ENCODE measurements at regions not wholly inside any gene's neighbourhood (a gene's known extent, or its start where the extent isn't known, plus 50 kb on each side); places are given as distances from the start of the nearest gene placed in this dataset.

DNA sequence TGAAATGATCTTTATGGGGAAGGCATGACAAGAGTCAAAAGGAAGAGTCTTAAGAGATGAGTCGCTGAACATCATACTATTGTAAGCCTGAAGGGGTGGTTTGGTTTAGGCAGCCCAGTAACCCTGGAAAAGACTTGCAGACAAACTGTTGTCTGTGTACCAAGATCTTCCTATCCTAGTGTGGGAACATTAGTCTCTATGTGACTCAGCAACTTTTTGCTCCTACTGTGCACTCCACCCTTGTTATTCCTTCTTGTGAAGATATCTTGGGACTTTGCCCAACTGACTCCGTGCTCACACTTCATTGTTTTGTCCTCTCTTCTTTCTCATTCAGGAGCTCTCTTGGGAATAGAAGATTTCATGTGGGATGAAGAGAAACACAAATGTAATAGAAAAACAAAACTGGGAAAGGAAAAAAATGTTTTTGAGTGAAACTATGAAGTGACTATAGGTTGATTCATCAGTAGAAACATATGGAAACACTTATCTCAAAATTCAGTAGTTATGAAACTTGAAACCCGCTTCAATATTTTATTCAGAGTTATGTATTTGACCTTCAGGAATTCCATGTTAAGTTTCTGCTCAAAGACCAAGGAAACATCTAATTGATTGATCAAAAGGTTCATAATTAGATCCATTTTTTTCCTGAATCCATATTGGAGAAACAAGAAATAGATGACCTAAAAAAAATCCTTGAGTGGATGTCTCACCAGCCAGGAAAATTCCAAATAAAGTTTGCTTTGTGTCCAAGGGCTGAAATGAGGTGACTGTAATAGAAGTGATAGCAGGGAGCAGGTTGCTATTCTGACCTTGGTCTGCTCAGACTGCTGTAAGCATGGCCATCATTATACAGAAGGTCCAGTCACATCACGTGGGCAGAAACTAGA, 67.2 kb downstream of the BTG1 start:
- intact Hi-C loops (cut with DNase I), result no loop called here
- H3K9ac ChIP-seq (ENCODE audit: low read depth in 2 of 2, low read length in 2 of 2), result no peak overlapping the region
- H3K9me3 ChIP-seq, result no peaks in the 10 kb centered on the region
- H3K36me3 ChIP-seq, result no peaks in the 10 kb centered on the region
- no peaks in the 10 kb centered on the region for H3K4me1 ChIP-seq
- no peak overlapping the region for H3K4me3 ChIP-seq
- no peaks in the 10 kb centered on the region for H3K27me3 ChIP-seq
- TF ChIP-seq, protein P1, sequence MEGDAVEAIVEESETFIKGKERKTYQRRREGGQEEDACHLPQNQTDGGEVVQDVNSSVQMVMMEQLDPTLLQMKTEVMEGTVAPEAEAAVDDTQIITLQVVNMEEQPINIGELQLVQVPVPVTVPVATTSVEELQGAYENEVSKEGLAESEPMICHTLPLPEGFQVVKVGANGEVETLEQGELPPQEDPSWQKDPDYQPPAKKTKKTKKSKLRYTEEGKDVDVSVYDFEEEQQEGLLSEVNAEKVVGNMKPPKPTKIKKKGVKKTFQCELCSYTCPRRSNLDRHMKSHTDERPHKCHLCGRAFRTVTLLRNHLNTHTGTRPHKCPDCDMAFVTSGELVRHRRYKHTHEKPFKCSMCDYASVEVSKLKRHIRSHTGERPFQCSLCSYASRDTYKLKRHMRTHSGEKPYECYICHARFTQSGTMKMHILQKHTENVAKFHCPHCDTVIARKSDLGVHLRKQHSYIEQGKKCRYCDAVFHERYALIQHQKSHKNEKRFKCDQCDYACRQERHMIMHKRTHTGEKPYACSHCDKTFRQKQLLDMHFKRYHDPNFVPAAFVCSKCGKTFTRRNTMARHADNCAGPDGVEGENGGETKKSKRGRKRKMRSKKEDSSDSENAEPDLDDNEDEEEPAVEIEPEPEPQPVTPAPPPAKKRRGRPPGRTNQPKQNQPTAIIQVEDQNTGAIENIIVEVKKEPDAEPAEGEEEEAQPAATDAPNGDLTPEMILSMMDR (IDR thresholded peaks at IDR 0.05), result no peak
- H3K27ac ChIP-seq, result peak overlapping the region; percentile 35
- DNase-seq, result no peak

DNA sequence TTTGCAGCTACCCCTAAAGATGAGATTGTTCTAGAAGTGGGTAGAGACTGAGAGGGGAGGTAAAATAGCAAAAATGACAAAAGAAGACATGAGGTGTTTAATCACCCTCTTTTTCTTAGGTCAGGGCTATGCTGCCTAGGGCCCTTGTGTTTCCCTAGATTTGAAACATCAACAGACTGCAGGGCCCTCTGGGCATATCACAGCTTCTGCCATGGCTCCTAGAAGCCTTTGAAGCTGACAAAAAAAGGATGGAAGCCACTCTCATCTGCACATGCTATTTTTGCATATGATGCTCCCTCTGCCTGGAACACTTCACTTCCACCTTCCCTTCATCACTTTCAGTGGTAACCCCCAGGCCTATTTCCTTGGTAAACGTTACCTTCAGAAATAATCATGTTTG, 68.1 kb downstream of the BTG1 start:
- intact Hi-C loops (cut with DNase I), result no loop called here
- DNase-seq, result no peak
- no peak overlapping the region for H3K4me3 ChIP-seq
- TF ChIP-seq, protein P1 (IDR thresholded peaks at IDR 0.05), result no peak
- no peaks in the 10 kb centered on the region for H3K9me3 ChIP-seq
- H3K27me3 ChIP-seq, result no peaks in the 10 kb centered on the region
- H3K4me1 ChIP-seq, result no peaks in the 10 kb centered on the region
- H3K27ac ChIP-seq, result peak overlapping the region; percentile 35
- no peak overlapping the region for H3K9ac ChIP-seq (ENCODE audit: low read depth in 2 of 2, low read length in 2 of 2)
- H3K36me3 ChIP-seq, result no peaks in the 10 kb centered on the region

DNA sequence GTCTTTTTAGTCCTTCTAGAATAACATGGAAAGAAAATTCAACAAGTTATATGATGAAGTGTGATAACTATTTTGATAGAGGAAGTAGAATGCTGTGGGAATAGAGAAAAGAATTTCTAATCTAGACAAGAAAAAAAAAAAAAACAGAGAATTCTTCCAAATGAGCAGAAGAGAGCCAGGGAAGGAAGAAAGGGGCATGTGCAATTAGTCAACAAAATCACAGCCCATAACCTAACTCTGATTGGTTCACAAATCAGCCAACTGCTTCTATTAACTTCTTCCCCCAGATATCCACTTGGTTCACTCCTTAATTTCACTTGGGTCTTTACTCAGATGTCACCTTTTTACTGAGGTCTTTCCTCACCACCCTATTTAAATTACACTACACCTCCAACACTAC, 69.5 kb downstream of the BTG1 start:
- Histone ChIP-seq H3K36me3 (no peaks in the 10 kb centered on the region), H3K4me3 (no peak overlapping the region), H3K9me3 (no peaks in the 10 kb centered on the region), H3K9ac (ENCODE audit: low read depth in 2 of 2, low read length in 2 of 2) (no peak overlapping the region), H3K27me3 (no peaks in the 10 kb centered on the region), H3K27ac (no peak overlapping the region), H3K4me1 (no peaks in the 10 kb centered on the region)
- intact Hi-C loops (cut with DNase I), result no loop called here
- no peak for DNase-seq
- TF ChIP-seq, protein P1 (IDR thresholded peaks at IDR 0.05), result no peak

DNA sequence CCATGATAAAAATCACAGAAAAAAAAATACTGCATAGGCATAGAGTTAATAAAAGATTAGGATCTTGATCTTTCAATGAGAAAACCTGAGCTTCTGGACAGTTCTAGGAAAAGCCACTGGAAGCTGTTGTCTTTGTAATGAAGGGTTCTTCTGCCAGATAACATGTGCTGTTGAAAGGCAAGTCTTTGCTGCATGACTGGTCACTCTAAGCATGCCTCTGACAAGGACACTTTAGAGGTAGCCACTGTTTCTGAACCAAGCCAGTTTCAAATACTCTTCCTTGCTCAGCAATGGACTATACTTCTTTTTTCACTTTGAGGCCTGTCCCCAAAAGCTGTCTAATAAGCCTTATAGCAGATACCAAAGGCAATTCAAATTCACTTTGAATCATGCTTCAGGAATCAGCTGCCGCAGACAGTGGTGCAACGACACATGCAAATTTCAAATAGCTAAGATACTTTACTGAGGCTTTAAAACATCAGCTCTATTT, 70.2 kb downstream of the BTG1 start:
- DNase-seq, result no peak
- Histone ChIP-seq H3K27ac (no peak overlapping the region), H3K4me3 (no peak overlapping the region), H3K4me1 (no peaks in the 10 kb centered on the region), H3K9ac (ENCODE audit: low read depth in 2 of 2, low read length in 2 of 2) (no peak overlapping the region), H3K27me3 (no peaks in the 10 kb centered on the region), H3K9me3 (no peaks in the 10 kb centered on the region), H3K36me3 (no peaks in the 10 kb centered on the region)
- intact Hi-C loops (cut with DNase I), result no loop called here
- TF ChIP-seq, protein P1 (IDR thresholded peaks at IDR 0.05), result no peak

DNA sequence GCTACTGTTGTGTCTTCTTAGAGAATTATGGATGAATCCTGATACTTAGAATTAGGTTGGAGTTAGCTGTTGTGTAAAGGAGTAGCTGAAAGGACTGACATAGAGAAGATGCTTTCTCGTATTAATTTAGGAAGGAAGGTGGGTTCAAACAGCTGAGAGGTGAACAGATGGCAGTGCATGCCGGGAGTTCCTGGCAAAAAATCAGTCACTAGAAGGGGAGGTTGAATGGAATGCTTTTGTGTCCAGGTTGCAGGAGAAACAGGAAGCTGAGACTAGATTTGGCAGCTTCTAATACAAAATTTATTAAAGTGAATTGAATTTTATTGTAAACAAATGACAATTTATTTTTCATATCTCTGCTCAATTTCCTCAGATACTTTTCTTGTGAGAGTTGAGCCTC, 70.8 kb downstream of the BTG1 start:
- TF ChIP-seq, protein P1 (IDR thresholded peaks at IDR 0.05), result no peak
- Histone ChIP-seq H3K27ac (no peak overlapping the region), H3K27me3 (no peaks in the 10 kb centered on the region), H3K4me3 (no peak overlapping the region), H3K36me3 (no peaks in the 10 kb centered on the region), H3K9ac (ENCODE audit: low read depth in 2 of 2, low read length in 2 of 2) (no peak overlapping the region), H3K9me3 (no peaks in the 10 kb centered on the region), H3K4me1 (no peaks in the 10 kb centered on the region)
- no peak for DNase-seq
- intact Hi-C loops (cut with DNase I), result loop anchor here (5.0 kb wide), 1 partner anchor 67 kb away; no protein-coding TSS in a partner anchor

Data from colonic mucosa (tissue), 4 donors.